SK-N-DZ (cell line): ENCODE measurements at regions not wholly inside any gene's neighbourhood (a gene's known extent, or its start where the extent isn't known, plus 50 kb on each side); places are given as distances from the start of the nearest gene placed in this dataset.
"Not testable (repeated sequence)": the region's sequence is repeated elsewhere in the genome, so short reads cannot be mapped to it uniquely, and the experiment has no call there.

Experiments
- DNase-seq: peaks from one replicate; pipeline ENCODE4 v3.0.0-alpha.2; 2015; ENCODE audit warnings: low spot score

DNA sequence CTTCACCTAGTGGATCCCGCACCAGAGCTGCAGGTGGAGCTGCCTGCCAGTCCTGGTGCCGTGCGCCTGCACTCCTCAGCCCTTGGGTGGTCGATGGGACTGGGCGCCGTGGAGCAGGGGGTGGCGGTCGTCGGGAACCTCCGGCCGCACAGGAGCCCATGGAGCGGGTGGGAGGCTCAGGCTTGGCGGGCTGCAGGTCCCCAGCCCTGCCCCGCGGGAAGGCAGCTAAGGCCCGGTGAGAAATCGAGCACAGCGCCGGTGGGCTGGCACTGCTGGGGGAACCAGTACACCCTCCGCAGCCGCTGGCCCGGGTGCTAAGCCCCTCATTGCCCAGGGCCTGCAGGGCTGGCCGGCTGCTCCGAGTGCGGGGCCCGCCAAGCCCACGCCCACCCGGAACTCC lies 253.2 kb downstream of the MTERF1 start:
- not testable (repeated sequence) for DNase-seq

DNA sequence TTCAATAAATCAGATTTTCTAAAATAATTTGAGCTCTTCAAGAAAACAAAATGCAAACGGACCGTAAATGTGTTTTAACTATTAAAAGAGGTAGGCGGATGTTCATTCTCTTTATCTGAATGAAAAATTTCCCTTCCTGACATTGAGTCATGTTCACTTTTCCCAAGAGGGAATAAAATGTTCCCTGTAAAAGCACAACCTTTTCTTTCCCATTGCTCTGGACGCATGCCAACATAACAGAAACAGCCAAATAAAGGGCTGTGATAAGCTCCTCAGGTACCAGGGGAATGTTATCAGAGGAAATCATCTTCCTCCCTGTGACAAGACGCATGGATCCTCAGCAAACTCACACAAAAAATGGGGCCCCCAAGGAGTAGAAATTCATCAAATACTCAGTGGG lies 251.8 kb downstream of the MTERF1 start:
- DNase-seq: peak; percentile 38

DNA sequence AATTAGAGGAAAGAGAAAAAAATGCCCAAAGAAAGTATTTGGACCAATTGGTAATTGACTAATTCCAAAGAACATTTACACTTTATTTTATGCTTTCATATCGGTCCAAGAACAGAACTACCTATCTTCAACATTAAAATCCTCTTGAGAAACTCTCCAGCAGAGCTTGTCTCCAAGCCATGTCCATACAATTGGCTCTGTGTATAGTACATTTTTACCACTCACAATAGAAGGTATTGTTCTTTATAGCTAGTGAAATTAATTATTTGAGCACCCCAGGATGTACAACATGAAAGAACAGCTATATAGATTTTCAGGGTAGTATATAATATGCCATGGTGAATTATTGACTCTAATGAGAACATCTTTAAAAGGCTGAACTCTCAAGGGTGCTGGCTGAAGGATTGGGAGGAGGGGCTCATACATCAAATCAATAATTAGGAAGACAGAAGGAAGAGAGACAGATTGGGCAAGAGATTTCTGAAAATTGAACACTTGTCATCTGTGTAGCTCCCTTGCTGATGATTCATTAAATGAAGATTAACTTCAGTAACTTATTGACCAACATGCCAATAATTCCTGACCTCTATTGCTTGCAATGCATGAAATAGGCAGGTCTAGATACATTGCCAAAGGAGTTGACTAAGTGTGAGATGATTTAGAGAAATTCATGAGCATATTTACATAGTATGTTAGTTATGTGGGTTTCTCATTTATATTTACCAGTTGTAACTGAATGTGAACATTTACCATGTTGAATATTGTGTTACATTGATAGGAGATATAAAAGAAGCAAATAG lies 249.7 kb downstream of the MTERF1 start:
- DNase-seq: no peak

DNA sequence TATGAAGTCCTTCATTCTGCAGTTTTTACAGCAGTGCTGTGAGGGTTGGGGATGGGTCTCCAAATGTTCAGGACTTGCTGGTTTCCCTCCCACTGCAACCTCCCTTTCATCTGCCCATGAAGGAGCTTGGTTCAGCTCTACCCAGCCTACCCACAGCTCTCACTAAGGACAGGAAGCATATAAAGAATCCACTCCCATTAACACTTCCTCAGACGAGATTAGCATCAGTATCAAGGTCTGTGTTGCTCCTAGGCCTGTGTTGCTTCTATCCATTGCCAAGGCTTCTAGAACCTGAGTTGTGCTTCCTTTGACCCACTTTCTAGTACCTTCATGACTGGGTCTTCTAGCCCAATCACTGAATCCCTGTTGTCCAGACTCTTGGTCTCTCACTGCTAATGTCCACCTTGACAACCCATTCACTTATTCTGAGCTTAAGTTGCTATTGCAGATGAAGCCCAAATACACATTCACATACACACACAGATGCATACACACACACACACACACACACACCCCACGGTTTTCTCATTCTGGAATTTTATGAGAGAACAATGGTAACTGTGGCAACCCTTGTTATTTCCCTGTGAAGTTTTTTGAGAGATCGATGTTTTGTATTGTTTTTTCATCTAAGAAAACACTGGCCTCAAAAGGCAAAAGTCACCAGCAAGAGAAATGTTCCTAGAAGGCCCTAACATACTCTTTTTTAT lies 248.1 kb downstream of the MTERF1 start:
- DNase-seq: no peak

DNA sequence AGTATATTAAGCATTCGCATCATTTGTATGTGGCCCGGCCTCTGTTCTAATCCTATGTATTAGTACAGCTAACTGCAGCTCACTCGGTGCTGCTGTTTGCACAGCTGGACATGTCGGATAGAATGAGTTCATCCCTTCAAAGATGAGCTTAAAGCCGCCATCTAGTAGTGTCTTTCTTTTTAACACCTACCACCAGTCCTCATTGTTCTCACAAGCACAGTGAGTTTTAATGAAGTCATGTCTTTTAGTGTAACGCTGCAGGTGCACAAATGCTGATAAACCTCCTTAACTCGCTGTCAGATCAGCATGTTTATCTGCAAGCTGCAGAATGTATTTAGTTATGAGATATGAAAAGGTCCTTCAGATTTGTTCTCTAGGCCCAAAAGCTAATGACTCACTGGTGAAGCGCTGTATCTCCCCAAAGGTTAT lies 247.5 kb downstream of the MTERF1 start:
- no peak for DNase-seq

DNA sequence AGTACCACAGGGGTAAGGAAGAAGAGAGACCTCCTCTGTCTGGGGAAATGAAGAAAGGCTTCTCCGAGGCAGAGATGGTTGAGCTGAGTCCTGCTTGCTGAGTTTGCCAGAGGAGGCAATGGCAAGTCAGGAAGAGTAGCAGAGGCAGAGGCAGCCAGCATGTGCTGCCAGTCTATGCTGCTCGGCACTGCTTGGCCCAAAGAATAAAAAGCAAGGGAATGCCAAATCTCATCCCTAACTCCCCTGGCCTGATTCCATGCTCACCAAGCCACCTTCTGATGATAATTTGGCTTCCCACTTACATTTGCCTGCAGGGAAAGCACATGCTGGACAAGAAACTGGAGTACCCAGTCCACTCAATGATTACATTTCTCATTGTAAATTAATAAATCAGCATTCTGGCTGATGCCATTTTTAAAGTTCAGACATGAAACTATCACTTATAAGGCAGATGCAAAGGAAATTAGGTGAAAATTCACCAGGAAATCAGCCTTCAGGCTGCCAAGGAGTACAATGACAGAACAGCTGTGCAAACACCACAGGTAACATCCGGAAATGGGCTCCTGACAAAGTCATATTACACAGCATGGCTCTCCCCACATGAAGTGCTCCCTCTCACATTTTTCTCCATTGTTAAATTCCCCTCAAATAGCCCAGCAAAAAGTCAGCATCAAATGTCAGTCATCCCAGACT lies 245.9 kb downstream of the MTERF1 start:
- DNase-seq: no peak

DNA sequence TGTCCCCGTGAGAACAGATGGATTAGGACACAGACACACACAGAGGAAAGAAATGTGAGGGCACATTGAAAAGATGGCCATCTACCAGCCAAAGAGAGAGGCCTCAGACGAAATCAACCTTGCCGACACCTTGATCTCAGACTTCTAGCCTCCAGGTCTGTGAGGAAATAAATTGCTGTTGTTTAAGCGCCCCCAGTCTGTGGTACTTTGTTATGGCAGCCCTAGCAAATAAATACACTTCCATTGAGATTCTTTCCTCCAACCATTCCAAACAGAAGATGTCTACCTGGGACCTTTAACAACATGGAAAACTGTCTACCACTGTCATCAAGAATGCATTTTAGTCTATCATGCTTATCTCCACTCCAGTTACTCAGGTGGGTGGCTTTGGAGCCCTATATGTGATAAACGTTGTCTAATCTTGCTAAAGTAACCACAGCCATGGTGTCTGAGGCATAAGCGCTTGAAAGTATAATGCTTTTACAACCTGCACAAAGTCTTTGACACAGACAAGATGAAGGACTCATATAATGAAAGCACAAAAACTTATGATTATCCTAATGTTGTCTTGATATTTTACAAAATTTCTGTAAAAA lies 244.3 kb downstream of the MTERF1 start:
- DNase-seq: peak; percentile 58

DNA sequence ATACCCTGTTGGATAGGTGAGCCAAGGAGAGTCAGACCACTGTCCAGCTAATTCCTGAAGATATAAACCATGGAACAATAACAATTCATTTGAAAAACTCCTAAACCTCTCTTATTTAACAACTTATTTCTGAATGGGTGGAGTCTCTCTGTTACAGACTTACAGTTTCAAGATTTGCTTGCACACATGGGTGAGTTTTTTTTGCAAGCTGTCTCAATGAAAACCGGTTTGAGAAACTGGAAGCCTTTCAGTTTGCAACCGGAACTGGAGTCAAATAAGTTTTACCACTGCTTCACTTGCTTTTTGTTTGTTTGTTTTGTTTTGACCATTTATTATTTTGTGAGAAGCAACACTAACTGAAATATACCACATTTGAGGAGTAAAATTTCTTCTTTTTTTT lies 243.8 kb downstream of the MTERF1 start:
- DNase-seq: no peak

DNA sequence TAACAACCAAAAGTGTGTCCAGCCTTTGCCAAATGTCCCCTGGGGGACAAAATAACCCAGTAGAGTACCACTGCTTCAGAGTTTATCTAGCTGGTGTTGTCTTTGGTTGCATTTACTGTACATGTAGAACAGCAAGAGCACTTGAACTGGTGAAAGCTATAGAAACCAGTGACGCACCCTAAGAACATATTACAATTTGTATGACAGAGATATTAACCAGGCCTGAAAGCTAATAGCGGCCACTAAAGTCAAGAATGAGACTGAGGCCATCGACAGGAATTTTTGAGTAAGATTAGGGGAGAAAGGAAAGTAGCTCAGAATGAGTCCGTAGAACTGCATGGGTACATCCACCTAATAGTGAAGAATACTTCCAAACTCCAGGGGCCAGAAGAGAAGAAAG lies 236.2 kb downstream of the MTERF1 start:
- no peak for DNase-seq

DNA sequence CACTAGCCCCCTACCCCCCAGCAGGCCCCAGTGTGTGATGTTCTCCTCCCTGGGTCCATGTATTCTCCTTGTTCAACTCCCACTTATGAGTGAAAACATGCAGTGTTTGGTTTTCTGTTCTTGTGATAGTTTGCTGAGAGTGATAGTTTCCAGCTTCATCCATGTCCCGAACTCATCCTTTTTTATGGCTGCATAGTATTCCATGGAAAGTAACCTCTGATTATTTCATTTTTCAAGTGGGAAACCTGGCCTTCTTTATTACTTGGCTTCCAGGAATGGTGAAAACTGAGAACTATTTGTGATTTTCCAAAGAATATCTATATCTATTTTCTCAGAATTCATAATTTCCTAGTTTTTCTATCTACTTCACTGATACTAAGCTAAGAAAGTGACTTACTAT lies 235.0 kb downstream of the MTERF1 start:
- no peak for DNase-seq

DNA sequence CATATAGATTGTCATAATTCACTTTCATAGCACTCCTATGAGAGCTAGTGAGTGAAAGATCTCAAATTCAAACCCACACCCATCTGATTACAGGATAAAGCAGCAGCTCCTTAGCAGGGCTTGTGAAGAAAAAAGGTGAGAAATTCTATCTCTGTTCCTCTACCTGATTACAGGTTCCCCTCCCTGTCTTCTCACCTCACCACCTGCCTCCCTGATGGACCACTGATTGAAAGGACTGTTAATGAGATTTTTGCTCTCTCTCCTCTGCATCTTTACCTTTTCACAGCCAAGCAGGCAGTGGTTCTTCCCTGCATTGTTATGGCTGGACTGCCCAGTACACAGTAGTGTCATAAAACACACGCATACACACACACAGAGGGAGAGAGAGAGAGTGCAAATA lies 228.5 kb downstream of the MTERF1 start:
- DNase-seq: no peak

DNA sequence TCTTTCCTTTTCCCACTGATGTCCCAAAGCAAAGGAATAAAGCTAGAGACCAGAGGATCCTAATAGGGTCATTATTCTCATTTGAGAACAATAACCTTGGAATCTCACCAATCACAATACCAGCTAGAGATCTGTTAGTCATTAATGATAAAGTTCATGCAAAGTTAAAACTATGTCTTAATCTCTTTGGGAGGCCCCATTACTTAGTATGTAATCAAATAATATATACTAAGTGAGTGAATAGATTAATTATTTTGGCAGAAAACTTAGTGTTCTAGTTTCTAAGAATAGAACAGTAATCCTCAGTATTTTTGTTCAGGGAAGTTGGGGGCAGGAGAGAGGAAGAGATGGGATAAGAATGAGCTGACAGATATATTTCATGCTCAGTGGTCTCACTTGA lies 227.2 kb downstream of the MTERF1 start:
- no peak for DNase-seq

DNA sequence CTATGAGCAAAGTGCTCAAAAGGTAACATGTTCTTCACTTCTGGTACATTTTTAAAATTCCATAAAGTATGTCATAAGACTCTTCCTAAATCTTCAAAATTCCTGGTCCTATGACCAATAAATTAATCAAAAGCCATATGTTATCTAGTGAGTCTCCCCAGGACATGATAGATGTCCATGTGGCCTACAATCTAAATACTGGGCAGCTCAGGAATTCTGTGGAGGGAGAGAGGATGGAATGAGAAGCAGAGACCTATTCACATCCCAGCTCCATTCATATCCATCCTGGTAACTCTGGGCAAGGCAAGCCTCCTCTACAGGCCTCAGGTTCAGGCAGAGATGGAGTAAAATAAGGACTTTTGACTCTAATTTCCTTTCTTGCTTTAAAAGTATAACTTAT lies 224.8 kb downstream of the MTERF1 start:
- DNase-seq: no peak

DNA sequence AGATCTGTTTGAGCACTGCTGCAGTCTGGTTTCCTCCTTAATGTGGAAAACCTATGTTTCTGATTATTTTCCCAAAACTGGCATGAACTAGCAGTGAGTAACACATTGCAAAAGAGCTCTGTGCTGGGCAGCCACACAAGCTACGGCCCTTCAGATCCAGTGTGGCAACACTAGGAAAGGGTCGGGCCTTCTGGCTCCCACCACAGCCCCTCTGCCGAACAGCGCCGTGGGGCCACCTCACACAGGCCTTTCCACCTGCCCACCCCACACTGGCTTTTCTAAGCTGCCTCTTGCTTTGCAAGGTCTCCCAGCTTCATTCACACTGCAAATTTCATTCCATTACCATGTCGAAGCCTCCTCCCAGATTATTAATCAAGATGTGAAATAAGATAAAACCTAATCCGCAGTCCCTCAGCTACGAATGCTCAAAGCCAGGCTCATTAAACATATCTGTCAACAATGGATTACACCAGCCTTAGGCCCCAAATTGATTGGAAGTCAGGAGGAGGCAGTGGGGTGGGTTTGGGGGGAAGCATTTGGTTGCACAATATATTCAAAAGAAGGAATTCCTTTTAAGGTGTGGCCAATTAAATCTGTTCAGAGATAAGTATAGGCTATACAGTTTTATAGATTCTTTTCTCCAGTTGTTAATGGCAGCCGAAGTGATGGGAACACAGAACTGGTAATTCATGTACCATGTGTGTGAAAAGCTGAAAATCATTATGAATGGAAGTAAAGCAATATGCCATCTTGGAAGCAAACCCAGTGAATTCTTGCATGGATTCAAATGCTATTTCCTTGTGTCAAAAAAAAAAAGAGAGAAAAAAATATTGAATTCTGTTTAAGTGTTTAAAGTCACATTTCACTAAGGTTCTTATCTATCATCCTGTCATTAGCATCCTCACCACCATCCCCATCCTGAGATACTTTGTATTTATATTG lies 223.7 kb downstream of the MTERF1 start:
- DNase-seq: no peak

DNA sequence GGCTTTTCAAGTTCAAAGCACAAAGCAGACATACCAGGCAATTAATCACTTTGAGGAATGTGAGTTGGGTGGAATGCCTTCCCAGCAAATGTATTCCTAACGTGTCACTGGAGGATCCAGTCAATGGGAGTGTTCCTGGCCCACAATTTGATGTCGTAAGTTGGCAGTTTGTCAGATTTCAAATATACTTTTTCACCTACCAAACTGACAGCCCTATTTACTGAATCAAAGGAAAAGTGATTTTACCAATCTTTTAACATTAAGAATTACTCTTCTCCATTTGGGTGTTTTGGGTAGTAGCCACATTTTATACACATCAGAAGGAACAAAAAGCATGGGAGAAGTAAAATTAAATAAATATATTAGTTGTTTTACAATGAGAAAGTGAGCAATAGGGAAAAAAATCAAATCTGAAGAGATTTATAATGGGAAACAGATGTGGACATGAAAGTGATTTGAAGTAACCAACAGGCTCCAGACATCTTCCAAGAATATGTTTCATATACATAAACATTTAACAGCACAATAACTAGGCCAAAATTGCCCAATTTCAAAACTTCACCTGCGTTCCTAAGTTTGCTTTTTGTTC lies 222.9 kb downstream of the MTERF1 start:
- no peak for DNase-seq

DNA sequence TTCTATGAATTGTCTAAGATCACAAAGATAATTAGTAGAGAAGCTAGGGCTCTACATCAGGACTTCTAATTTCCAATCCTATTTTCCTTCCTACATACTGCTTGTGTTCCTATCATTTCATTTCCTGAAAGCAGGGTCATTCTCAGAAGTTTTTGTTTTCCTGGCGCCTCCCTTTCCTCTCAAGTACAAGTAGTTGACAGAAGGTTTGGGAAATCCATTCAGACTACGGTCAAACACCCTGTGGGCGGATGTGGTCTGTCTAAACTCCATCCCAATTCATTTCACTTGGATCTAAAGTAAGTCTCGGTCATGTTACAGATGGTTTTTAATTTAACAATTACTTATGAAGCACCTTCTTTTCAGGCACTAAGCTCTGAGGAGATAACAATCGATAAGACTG lies 221.4 kb downstream of the MTERF1 start:
- no peak for DNase-seq

DNA sequence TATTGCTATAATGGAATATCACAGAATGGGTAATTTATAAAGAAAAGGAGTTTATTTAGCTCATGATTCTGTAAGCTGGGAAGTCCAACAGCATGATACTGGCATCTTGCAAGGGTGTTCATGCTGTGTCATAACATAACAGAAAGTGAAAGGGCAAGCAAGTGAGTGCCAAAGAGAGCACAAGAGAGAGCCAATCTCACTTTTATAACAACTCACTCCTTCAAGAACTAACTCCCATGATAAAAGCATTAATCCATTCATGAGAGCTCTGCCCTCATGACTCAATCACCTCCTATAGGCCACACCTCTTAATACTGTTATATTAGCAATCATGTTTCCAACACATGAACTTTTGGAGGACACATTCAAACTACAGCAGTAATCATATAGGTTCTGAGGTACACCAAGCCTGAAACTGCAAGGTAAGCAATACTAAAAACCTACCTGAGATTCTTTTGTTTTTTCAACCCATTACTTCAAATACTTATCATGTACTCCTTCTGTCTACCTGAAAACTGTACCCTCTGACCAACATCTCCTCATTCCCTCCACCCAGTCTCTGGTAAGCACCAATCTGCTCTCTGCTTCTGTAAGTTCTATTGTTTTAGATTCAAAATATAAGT lies 219.7 kb downstream of the MTERF1 start:
- DNase-seq: no peak

DNA sequence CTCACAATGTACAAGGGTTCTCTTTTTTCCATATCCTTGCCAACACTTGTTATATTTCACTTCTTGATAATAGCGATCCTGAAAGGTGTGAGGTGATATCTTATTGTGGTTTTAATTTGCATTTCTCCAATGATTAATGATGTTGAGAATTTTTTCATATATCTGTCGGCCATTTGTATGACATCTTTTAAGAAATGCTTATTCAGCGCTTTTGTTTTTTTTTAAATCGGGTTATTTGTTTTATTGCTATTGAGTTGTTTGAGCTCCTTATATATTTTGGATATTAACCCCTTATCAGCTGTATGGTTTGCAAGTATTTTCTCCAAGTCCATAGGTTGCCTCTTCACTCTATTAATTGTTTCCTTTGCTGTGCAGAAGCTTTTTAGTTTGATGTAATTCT lies 218.8 kb downstream of the MTERF1 start:
- no peak for DNase-seq

DNA sequence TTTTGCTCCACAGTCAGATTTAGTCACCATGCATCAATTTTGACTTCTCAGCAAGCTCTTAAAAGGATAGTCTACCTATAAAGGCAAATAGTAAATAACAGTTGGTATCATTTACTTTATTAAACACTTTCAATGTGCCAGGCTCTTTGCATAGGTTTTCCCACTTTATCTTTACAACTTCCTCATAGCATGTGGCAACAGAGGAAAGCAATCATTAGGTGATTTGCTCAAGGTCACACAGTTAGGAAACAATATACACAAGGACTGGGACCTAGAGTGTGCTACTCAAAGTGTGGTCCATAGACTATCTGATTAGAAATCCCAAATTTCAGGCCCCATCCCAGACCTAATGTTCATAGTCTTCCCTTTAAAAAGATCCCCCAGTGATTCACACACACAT lies 212.3 kb downstream of the MTERF1 start:
- no peak for DNase-seq

DNA sequence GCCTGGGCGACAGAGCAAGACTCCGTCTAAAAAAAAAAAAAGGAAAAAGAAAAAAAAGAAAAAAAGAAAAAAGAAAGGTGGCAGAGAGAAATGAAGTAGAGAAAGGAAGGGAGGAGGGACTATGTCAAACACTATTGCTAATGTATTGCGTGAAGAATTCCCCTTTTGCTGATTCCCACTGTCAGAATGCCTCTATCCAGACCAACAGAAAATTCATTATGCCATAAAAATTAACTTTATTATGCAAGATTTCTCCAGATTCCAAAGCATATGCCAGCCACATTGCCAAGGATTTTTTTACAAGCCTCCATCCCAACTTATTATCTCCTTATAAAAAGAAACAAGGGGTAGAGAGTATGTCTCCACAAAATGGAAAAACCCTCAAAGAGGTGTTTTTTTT lies 209.3 kb downstream of the MTERF1 start:
- no peak for DNase-seq
